Posterior vena cava (tissue), 2 donors: ENCODE measurements at regions not wholly inside any gene's neighbourhood (a gene's known extent, or its start where the extent isn't known, plus 50 kb on each side); places are given as distances from the start of the nearest gene placed in this dataset.
"Not testable (repeated sequence)": the region's sequence is repeated elsewhere in the genome, so short reads cannot be mapped to it uniquely, and the experiment has no call there.

Experiments
- DNase-seq: peaks from one replicate; pipeline ENCODE4 v3.0.0-alpha.2; 2020; ENCODE audit warnings: low spot score
- intact Hi-C, 2 donors: fragments of 100-400 bp; cut with DNase I; formaldehyde crosslinking; loops; one replicate each; pipeline versions ENCODE4 v1.14.1 to v1.14.2; 2022 to 2023
- donor health status: DM: yes; HTN: yes; CAD: no.
- donor health status: DM: yes; HTN: yes; CAD: no.

DNA sequence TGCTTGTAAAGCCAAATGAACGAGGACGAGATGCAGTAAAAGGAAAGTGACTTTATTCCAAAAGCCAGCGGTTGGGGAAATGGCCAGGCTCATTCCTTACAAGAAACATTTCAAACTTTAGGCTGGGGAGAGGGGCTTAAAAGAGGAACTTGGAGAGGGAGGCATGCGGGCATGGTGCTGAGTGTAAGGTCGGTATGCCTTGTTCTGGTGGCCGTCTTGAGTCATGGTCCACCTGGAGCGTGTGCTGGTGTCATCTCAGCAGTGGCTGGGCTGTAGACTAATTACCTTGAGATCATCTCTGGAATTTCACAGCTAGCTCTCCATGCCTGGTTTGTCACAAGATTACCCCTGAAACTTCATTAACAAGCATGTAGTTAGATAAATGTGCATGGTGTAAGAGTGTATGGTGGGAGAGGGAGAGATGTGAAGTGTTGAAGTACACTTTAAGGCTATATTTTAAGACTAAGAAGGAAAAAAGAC is 156.4 kb upstream of the PFN2 start:
- no peak for DNase-seq
- intact Hi-C loops = no loop called here

DNA sequence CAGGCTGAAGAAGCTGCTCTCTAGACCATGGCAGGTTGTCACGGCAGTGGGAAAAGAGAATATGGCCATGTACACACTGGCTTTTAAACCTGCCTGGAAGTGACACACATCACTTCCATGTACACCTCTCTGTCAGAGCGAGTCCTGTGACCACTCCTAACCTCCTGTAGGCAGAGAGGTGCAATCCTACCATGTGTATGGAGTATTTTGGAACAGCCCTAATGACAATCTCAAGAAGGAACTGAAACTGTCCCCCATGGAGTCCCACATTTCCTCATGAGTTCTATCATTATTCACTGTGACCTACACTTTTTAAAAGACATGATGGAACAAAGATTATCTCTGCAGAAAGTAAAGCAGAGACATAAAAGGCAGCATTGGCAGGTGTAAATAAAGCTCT is 153.4 kb upstream of the PFN2 start:
- no peak for DNase-seq
- intact Hi-C loops = no loop called here

- intact Hi-C loops, DNase-seq: not testable (repeated sequence)
Observed at GRCh38 chr3:150123249-150123648, 152.6 kb upstream of the PFN2 start.

DNA sequence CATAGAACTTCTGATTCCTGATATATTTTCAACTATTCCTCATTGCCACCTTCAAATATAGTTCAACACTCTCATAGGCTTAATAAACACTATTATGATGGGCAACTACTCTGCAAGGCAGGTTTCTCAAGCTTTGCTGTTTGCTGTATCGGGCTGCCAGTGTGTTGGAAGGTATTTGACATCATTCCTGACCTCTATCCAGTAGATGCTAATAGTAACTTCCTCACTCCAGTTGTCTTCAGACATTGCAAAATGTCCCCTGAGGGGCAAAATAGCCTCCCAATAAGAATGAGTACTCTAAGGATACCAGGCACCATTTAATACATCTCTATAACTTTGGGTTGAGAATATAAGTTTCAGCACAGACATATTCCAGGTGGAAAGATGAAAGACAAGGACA is 147.5 kb upstream of the PFN2 start:
- intact Hi-C loops = no loop called here
- DNase-seq = no peak

DNA sequence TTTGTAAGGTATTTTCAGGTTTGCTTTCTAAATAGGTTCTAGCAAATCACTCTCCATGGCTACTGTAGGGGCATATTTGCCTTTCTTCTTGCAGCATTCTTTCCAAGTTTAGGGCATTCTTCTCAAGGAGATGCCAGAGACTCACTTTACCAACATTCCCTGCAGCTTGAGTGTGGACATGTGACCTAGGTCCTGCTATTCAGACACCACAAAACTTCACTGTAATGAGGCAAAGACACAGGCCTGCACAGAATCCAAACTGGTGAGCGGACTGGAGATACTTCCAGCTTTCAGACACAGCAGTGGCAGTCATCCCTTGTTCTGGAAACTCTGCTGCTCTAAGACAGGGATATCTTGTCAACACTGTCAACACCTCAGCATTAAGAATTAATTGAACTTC is 146.4 kb upstream of the PFN2 start:
- DNase-seq = no peak
- intact Hi-C loops = no loop called here

GRCh38 chr3:150116196-150116595 is 145.5 kb upstream of the PFN2 start:
- intact Hi-C loops = no loop called here
- DNase-seq = no peak

DNA sequence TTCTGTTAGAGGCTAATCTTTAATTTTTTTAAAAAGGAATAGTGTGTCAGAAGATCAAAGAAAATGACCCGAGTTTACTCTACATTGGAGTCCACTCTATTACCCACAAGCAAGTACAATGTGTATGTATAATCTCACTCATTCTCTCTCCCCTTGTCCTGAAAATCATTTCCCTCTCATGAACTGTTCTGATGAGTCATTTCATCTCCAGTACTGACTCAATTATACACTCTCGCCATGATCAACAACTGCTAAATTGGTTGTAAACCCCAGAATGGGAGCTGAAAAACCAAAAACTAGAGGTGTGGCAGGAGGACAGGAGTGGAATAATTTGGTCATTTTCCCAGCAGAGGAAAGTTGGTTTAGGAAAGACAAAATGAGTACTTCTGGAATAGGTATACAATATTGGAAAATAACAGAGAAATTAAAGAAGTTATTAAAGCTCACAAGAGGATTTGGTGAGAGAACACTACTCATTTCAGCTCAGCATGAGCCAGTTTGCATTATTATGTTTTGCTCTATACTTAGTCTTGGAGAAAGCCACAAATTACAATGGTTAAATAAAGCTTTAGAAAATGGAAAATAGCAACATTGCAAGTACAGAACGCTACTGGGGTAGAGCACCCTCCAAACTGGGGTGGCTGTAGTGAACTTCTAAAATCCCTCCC is 144.3 kb upstream of the PFN2 start:
- intact Hi-C loops = loop anchor here in 1 of 2 donors (1.0 kb wide), 1 partner anchor 50 kb away; no protein-coding TSS in a partner anchor
- DNase-seq = no peak

DNA sequence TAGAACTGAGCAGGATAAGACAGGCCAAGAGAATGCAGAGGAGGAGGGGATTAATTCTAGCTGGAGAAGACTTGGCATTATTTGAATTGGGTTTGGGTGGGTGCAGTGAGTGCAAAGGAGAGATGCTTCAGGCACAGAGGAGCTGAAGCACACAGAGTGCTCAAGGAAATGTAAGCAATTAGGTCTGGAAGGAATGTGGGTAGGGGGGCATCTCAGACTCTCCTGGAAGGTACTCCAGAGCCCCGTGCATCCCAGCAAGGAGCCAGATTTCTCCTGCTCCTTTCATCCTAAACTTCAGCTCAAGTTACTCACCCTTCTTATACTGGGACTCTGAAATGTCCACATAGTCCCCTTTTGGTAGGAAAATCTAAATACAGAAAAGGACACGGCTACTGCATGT is 143.6 kb upstream of the PFN2 start:
- intact Hi-C loops = loop anchor here in 1 of 2 donors (1.0 kb wide), 1 partner anchor 49 kb away; no protein-coding TSS in a partner anchor
- DNase-seq = no peak

DNA sequence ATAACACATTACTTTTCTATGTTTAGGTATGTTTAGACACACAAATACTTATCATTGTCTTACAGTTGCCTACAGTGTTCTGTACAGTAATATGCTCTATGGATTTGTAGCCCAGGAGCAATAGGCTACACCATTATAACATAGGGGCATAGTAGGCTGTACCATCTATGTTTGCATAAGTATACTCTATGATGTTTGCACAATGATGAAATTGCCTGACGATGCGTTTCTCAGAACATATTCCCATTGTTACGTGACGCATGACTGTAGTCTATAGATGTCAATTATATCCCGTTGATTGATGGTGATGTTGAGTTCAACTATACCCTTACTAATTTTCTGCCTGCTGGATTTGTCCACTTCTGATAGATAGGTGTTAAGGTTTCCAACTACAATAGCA is 139.4 kb upstream of the PFN2 start:
- DNase-seq = no peak
- intact Hi-C loops = no loop called here

DNA sequence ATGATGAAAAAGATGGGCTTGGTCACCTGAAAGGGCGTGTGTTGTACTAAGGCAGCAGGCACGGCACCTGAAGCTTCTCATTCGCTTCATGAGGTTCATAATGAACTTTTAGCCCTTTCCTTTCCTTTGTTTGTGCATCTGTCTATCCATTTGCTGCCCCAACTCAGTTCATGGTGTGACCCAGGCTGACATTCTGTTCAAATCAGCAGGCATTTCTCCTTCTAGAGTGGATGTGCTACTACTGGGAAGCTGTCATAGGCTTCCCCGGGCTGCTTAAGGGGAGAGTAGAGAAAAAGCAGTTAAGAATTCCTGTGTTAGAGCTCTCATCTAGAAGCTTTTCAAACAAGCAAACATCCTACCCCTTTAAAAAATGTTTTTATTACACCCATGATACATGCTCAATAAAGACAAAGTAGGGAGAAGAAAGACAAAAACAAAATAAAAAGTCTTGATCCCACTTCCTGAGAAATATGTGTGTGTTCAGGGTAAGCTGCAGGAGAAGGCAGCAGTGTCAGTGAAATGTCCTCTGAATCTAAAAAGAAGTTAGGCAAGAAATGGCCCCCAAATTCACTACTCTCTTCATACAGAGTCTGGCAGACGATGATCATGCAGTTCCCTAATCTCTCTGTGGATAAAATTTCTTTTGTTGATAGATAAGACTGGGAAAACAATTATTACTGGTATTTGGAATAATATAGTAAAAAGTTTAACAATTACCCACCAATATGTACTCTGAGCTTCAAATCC is 136.9 kb upstream of the PFN2 start:
- DNase-seq = no peak
- intact Hi-C loops = no loop called here

DNA sequence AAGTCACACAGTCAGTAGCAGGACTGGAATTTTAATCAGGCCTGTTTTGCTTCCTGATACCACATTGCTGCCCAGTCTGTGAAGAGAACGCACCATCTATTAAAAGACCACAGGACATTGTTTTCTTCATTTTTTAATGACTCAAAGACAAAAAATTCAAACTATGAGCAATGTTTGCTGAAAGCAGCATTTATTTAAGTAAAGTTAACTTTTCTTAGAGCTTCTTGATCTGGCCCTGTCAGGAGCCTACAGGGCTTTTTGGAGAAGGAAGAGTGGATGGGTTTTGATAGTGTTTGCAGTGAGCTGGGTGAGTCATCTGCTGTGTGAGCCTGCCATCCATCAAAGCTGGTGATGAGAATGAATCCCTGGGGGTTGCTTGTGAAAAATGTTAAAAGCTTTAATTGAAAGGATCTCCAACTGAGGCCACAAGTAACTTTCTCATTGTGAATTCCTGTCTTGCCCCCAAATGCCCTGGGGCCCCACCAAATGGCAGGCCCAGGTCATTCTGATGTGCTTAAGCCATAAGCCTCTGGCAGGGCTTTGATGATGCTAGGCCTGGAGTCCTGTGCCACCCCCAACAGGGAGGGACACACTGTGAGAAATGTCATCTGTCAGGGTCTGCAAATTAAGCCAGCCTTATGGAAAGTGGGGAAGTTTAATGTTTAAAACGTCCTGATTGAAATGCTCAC is 136.2 kb upstream of the PFN2 start:
- intact Hi-C loops = no loop called here
- no peak for DNase-seq

DNA sequence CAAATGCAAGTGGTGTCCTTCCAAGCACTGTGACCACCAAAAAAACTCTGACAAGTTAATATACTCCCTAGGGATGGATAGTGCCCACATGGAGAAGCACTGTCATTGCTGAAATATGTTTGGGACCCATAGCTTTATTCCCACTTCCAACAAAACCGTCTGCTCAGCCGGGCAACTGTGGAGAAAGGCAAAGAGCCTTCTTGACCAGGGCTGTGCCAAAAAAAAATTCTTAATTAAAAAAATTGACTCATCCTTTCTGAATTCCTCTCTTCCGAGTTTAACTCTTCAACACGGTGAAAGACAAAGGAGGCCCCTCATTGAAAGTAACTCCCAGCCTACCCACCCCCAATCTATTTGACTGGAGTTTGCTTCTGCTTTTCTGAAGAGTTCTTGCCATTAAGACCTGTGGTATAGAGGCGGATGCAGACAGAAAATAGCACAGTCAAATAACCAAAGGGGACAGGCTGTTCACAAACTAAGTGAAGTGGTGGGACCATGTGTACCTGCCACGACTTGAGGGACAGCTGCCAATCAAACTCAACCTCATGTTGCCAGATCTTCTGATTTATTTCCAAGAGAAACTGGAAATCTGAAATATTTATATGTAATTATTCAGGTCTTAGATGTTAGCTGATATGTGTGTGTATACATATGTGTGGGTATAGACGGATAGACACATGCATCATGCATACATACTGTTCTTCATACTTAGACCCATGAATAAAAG is 135.4 kb upstream of the PFN2 start:
- no peak for DNase-seq
- intact Hi-C loops = no loop called here

DNA sequence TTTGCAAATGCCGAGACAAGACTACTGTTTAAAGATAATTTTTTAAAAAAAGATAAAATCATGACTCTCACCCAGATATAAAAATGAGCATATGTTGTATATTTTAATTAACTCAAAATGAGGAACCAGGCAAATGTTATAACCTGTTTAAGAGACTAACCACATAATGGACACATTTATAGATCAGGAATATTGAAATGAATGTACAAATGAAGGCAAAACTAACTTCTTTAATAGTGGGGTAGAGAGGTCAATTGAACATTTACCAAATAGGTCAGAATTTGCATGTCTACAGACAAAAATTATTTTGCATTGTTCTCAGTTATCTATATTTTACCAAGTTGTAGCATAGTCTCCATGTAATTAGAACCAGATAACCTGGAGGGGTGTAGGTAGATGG is 134.3 kb upstream of the PFN2 start:
- intact Hi-C loops = no loop called here

GRCh38 chr3:150104564-150104963 is 133.9 kb upstream of the PFN2 start:
- intact Hi-C loops = no loop called here

More for the DNA sequence above, 134.3 kb upstream of the PFN2 start:
- no peak for DNase-seq

DNA sequence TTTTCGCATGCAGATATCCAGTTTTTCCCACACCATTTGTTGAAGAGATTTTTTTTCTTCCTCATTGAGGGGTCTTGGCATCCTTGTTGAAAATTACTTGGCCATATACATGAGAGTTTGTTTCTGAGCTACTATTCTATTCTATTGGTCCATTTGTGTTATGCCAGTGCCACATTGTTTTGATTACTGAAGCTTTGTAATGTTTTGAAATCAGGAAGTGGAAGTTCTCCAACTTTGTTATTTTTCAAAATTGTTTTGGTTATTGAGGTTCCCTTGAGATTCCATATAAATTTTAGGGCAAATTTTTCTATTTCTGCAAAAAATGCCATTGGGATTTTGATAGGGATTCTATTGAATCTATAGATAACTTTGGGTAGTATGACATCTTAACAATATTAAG is 130.3 kb upstream of the PFN2 start:
- intact Hi-C loops = no loop called here
- DNase-seq = no peak

More at GRCh38 chr3:150104564-150104963, 133.9 kb upstream of the PFN2 start:
- DNase-seq = no peak

GRCh38 chr3:150098621-150099020 is 127.9 kb upstream of the PFN2 start:
- intact Hi-C loops = no loop called here

DNA sequence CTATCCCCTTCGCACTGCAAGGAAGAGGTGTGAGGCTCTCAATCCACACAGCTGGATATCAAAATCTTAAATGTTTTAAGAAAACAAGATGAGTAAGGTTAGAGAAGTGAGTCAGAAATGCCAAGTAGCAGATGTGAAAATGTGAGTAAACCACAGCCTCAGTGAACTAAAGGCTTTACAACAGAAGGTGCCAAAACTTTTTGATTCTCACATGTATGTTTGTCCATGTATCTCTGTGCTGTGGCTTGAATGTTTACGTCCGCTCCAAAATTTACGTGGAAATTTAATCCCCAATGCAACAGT is 126.8 kb upstream of the PFN2 start:
- intact Hi-C loops = no loop called here
- DNase-seq = no peak

More at GRCh38 chr3:150098621-150099020, 127.9 kb upstream of the PFN2 start:
- no peak for DNase-seq

- no peak for DNase-seq
- intact Hi-C loops = no loop called here
Observed at GRCh38 chr3:150096700-150097587, 126.2 kb upstream of the PFN2 start.
